Left kidney (tissue), 1 donor: ENCODE measurements at regions not wholly inside any gene's neighbourhood (a gene's known extent, or its start where the extent isn't known, plus 50 kb on each side); places are given as distances from the start of the nearest gene placed in this dataset.

Experiments used
- DNase-seq: peaks from one replicate; pipeline ENCODE4 v3.0.0-alpha.2; 2013

- no peak for DNase-seq
These were observed 141.9 kb upstream of the PMFBP1 start for GRCh38 chr16:72313903-72314302.

- DNase-seq: no peak
These were observed 140.9 kb upstream of the PMFBP1 start for GRCh38 chr16:72312828-72313227.

GRCh38 chr16:72311426-72311825 is 139.5 kb upstream of the PMFBP1 start:
- no peak for DNase-seq

- DNase-seq: no peak
These were observed 137.0 kb upstream of the PMFBP1 start for GRCh38 chr16:72309001-72309400.

GRCh38 chr16:72308396-72308795 is 136.4 kb upstream of the PMFBP1 start:
- DNase-seq: no peak

GRCh38 chr16:72302332-72302731 is 130.4 kb upstream of the PMFBP1 start:
- no peak for DNase-seq

GRCh38 chr16:72301523-72302236 is 129.7 kb upstream of the PMFBP1 start:
- no peak for DNase-seq

GRCh38 chr16:72300892-72301291 is 128.9 kb upstream of the PMFBP1 start:
- peak; percentile 10 for DNase-seq

GRCh38 chr16:72299684-72300243 is 127.8 kb upstream of the PMFBP1 start:
- no peak for DNase-seq

- DNase-seq: no peak
These were observed 127.0 kb upstream of the PMFBP1 start for GRCh38 chr16:72298961-72299360.

GRCh38 chr16:72295914-72296313 is 124.0 kb upstream of the PMFBP1 start:
- DNase-seq: no peak

GRCh38 chr16:72291531-72291981 is 119.6 kb upstream of the PMFBP1 start:
- DNase-seq: no peak

- no peak for DNase-seq
These were observed 119.2 kb upstream of the PMFBP1 start for GRCh38 chr16:72291121-72291520.

- no peak for DNase-seq
These were observed 115.7 kb upstream of the PMFBP1 start for GRCh38 chr16:72287649-72288048.

- DNase-seq: no peak
These were observed 115.1 kb upstream of the PMFBP1 start for GRCh38 chr16:72286936-72287620.

- no peak for DNase-seq
These were observed 113.8 kb upstream of the PMFBP1 start for GRCh38 chr16:72285728-72286127.

GRCh38 chr16:72285324-72285723 is 113.4 kb upstream of the PMFBP1 start:
- no peak for DNase-seq

GRCh38 chr16:72284042-72284789 is 112.3 kb upstream of the PMFBP1 start:
- DNase-seq: no peak

GRCh38 chr16:72282362-72282761 is 110.4 kb upstream of the PMFBP1 start:
- DNase-seq: no peak

- DNase-seq: no peak
These were observed 106.3 kb upstream of the PMFBP1 start for GRCh38 chr16:72278301-72278700.

- DNase-seq: no peak
These were observed 105.8 kb upstream of the PMFBP1 start for GRCh38 chr16:72277749-72278148.

GRCh38 chr16:72271699-72272240 is 99.8 kb upstream of the PMFBP1 start:
- DNase-seq: no peak
